ENCODE measurements at regions not wholly inside any gene's neighbourhood (a gene's known extent, or its start where the extent isn't known, plus 50 kb on each side); places are given as distances from the start of the nearest gene placed in this dataset.

- Histone ChIP-seq H3F3A (ENCODE audit: insufficient read depth, low read length, poor library complexity, severe bottlenecking) (no peaks in the 10 kb centered on the region), H3K27ac (ENCODE audit: low read length) (no peak overlapping the region), H3K79me2 (replicated peaks; ENCODE audit: insufficient read depth, low read length) (no peaks in the 10 kb centered on the region), H3K4me2 (ENCODE audit: low read length) (no peak overlapping the region), H3K9me2 (ENCODE audit: insufficient read depth, low read length) (no peaks in the 10 kb centered on the region), H3K27me3 (ENCODE audit: insufficient read depth, low read depth, low read length) (no peaks in the 10 kb centered on the region), H3K9me3 (ENCODE audit: low read length) (no peaks in the 10 kb centered on the region), H3K36me3 (ENCODE audit: insufficient read depth, low read length) (no peaks in the 10 kb centered on the region), H2AFZ (ENCODE audit: low read depth, low read length) (no peak overlapping the region), H3K4me3 (ENCODE audit: low read length) (no peak overlapping the region), H3K9ac (ENCODE audit: low read length) (no peak overlapping the region), H4K20me1 (ENCODE audit: insufficient read depth) (no peaks in the 10 kb centered on the region)
- no peak for TF ChIP-seq REST (IDR thresholded peaks at IDR 0.05; ENCODE audit: borderline replicate concordance)
- no peak for TF ChIP-seq TAF1 (IDR thresholded peaks at IDR 0.05; ENCODE audit: low read depth)
- TF ChIP-seq SMC3 (conservative IDR thresholded peaks at IDR 0.05; ENCODE audit: poor library complexity), result no peak
- no peak for TF ChIP-seq CTCF (IDR thresholded peaks at IDR 0.05; ENCODE audit: poor library complexity, severe bottlenecking)
- no peak for TF ChIP-seq EZH2 (IDR thresholded peaks at IDR 0.05; ENCODE audit: borderline replicate concordance, insufficient read depth, low read length, poor library complexity, severe bottlenecking)
- no peak for TF ChIP-seq POLR2AphosphoS5 (IDR thresholded peaks at IDR 0.05)
- no peak for TF ChIP-seq RAD21 (conservative IDR thresholded peaks at IDR 0.05)
- TF ChIP-seq EP300 (conservative IDR thresholded peaks at IDR 0.05; ENCODE audit: poor library complexity, severe bottlenecking), result no peak
Measured at GRCh38 chr22:22744412-22745224, 100.2 kb downstream of the GGTLC2 start.

DNA sequence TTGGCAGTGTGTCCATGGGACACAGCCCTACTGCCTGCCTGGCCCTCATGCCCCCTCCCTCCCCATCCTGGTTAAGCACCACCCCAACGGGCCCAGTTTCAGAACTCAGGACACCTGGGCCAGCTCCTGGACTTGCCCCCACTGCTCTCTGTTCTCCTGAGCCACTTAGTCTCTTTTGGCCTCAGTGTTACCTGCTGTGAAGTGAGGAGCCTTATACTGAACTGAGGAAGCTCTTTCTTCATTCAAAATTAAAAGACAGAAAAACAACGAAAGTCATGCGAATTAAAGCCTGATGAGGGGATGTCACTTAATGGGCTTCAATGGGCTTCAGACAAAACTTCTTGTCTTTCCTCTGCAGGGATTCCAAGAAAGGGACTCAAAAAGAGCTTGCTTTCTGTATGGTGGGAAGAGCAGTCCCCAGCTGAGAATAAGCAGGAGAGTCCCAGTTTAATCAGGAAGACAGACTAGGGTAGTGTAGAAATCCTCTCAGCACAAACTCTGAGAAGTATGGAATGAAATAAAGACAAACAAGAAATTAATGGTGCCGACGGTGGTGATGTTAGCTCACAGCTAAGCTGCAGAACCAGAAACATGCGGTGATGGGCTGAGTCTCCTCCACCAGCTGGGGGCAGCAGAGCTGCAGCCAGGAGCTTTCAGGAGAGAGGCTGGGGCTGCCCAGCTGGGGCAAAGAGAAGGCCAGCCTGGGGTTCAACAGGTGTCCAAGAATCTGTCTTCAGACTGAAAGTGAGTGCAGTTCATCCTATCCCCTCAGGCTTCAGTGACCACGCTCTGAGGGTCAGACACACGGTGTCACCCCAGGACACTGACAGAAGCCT lies 101.0 kb downstream of the GGTLC2 start:
- Histone ChIP-seq H2AFZ (ENCODE audit: low read depth, low read length) (no peak overlapping the region), H3K9me2 (ENCODE audit: insufficient read depth, low read length) (no peaks in the 10 kb centered on the region), H3K27ac (ENCODE audit: low read length) (no peak overlapping the region), H3K4me3 (ENCODE audit: low read length) (no peak overlapping the region), H3K9me3 (ENCODE audit: low read length) (no peaks in the 10 kb centered on the region), H3K79me2 (replicated peaks; ENCODE audit: insufficient read depth, low read length) (no peaks in the 10 kb centered on the region), H3F3A (ENCODE audit: insufficient read depth, low read length, poor library complexity, severe bottlenecking) (no peaks in the 10 kb centered on the region), H3K4me2 (ENCODE audit: low read length) (no peak overlapping the region), H4K20me1 (ENCODE audit: insufficient read depth) (no peaks in the 10 kb centered on the region), H3K27me3 (ENCODE audit: insufficient read depth, low read depth, low read length) (no peaks in the 10 kb centered on the region), H3K9ac (ENCODE audit: low read length) (no peak overlapping the region), H3K36me3 (ENCODE audit: insufficient read depth, low read length) (no peaks in the 10 kb centered on the region)
- TF ChIP-seq TAF1 (IDR thresholded peaks at IDR 0.05; ENCODE audit: low read depth), result no peak
- no peak for TF ChIP-seq MXI1 (conservative IDR thresholded peaks at IDR 0.05; ENCODE audit: poor library complexity, severe bottlenecking)
- no peak for TF ChIP-seq SMC3 (conservative IDR thresholded peaks at IDR 0.05; ENCODE audit: poor library complexity)
- peak; percentile 14 for TF ChIP-seq CTCF (IDR thresholded peaks at IDR 0.05; ENCODE audit: poor library complexity, severe bottlenecking)
- TF ChIP-seq REST (IDR thresholded peaks at IDR 0.05; ENCODE audit: borderline replicate concordance), result no peak
- no peak for TF ChIP-seq EZH2 (IDR thresholded peaks at IDR 0.05; ENCODE audit: borderline replicate concordance, insufficient read depth, low read length, poor library complexity, severe bottlenecking)
- no peak for TF ChIP-seq EP300 (conservative IDR thresholded peaks at IDR 0.05; ENCODE audit: poor library complexity, severe bottlenecking)
- TF ChIP-seq POLR2AphosphoS5 (IDR thresholded peaks at IDR 0.05), result no peak

All from neural cell (in vitro differentiated cells).